Hepatocyte (in vitro differentiated cells): ENCODE measurements at regions not wholly inside any gene's neighbourhood (a gene's known extent, or its start where the extent isn't known, plus 50 kb on each side); places are given as distances from the start of the nearest gene placed in this dataset.

Experiments
- EZH2 ChIP-seq: fragments of 200-600 bp; sonication (generic); IDR thresholded peaks from 2 replicates; pipeline ENCODE4 v1.6.1; 2016; ENCODE audit warnings: antibody characterized with exemption, mild to moderate bottlenecking, borderline replicate concordance
- EZH2phosphoT487 ChIP-seq: fragments of 200-600 bp; sonication (generic); IDR thresholded peaks from one replicate; pipeline ENCODE4 v1.6.1; 2018; ENCODE audit warnings: antibody characterized with exemption, mild to moderate bottlenecking, low read depth, moderate library complexity; ENCODE audit not compliant: unreplicated experiment, severe bottlenecking
- TF ChIP-seq, protein P1 (sequence below): fragments of 200-600 bp; sonication (generic); IDR thresholded peaks from 2 replicates; pipeline ENCODE4 v1.5.1; 2016; ENCODE audit warnings: antibody characterized with exemption, mild to moderate bottlenecking; ENCODE audit not compliant: poor library complexity

DNA sequence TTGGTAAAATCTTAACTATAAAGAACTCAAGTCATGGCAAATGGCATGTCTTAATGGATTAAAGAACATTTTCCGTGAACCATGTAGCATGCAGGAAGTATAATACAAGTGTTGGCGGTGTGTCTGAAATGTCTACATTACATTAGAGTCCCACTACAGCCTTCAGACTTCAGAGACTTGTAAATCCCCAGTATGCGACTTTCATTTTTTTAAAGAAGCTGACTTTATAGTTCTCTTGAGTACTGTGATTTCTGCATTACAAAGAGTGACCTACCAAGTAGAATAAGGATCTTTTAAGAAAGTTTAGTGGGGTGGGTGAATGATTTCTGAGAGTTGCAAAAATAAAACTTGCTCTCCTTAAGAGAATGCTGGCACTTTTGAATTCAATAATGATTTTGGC lies 140.7 kb upstream of the FN1 start:
- TF ChIP-seq, protein P1, sequence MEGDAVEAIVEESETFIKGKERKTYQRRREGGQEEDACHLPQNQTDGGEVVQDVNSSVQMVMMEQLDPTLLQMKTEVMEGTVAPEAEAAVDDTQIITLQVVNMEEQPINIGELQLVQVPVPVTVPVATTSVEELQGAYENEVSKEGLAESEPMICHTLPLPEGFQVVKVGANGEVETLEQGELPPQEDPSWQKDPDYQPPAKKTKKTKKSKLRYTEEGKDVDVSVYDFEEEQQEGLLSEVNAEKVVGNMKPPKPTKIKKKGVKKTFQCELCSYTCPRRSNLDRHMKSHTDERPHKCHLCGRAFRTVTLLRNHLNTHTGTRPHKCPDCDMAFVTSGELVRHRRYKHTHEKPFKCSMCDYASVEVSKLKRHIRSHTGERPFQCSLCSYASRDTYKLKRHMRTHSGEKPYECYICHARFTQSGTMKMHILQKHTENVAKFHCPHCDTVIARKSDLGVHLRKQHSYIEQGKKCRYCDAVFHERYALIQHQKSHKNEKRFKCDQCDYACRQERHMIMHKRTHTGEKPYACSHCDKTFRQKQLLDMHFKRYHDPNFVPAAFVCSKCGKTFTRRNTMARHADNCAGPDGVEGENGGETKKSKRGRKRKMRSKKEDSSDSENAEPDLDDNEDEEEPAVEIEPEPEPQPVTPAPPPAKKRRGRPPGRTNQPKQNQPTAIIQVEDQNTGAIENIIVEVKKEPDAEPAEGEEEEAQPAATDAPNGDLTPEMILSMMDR = no peak
- TF ChIP-seq EZH2phosphoT487 (no peak), EZH2 (no peak)
